ENCODE measurements at regions not wholly inside any gene's neighbourhood (a gene's known extent, or its start where the extent isn't known, plus 50 kb on each side); places are given as distances from the start of the nearest gene placed in this dataset.

DNA sequence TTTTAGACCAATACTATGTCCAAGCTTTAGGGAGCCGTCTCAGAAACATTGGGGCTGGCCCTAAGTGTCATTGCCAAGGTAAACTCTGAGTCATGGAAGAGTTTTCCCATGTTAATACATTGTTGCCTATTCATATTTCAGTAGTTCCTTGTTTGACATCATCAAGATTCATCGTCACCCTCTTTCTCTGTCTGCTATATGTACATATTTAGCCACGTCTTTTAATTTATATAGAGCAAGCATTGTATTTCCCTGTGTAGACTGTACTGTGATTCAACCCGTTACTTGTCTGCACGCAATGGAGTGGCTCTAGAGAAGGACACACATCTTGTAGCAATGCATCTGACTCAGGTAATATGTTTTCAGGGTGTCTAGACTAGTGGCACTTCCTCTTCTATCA lies 217.9 kb upstream of the TPK1 start:
- 85% methylated on average over 5 of the region's 5 CpGs for WGBS (ENCODE audit: low lambda C conversion rate, missing lambda C conversion rate)

DNA sequence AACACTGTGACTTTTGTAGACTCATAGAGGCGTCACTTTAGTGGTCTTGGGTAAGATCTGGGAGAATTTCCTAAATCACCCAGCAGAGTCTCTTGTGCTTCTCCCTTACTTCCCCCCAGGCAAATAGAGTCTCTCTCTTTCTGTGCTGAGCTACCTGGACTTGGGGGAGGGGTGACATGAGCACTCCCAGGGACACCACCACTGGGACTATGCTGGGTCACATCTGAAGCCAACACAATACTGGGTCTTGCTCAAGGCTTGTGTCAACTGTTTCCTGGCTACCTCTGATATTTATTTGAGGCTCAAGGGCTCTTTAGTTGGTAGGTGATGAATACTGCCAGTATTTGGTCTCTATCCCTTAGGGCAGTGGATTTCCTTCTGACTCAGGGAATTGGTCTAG lies 214.6 kb upstream of the TPK1 start:
- H3K9me3 ChIP-seq (ENCODE audit: low read depth), result no peaks in the 10 kb centered on the region
- H3K27me3 ChIP-seq, result no peaks in the 10 kb centered on the region
- H3K4me3 ChIP-seq, result no peak overlapping the region
- H3K4me2 ChIP-seq, result no peak overlapping the region
- no peak overlapping the region for H3K27ac ChIP-seq
- no peaks in the 10 kb centered on the region for H4K20me1 ChIP-seq (ENCODE audit: insufficient read depth, poor library complexity, severe bottlenecking)
- TF ChIP-seq EZH2 (IDR thresholded peaks at IDR 0.05; ENCODE audit: borderline replicate concordance) (no peak), EZH2phosphoT487 (IDR thresholded peaks at IDR 0.05; ENCODE audit: low read depth, severe bottlenecking, unreplicated experiment) (no peak)
- TF ChIP-seq, protein P1, sequence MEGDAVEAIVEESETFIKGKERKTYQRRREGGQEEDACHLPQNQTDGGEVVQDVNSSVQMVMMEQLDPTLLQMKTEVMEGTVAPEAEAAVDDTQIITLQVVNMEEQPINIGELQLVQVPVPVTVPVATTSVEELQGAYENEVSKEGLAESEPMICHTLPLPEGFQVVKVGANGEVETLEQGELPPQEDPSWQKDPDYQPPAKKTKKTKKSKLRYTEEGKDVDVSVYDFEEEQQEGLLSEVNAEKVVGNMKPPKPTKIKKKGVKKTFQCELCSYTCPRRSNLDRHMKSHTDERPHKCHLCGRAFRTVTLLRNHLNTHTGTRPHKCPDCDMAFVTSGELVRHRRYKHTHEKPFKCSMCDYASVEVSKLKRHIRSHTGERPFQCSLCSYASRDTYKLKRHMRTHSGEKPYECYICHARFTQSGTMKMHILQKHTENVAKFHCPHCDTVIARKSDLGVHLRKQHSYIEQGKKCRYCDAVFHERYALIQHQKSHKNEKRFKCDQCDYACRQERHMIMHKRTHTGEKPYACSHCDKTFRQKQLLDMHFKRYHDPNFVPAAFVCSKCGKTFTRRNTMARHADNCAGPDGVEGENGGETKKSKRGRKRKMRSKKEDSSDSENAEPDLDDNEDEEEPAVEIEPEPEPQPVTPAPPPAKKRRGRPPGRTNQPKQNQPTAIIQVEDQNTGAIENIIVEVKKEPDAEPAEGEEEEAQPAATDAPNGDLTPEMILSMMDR (IDR thresholded peaks at IDR 0.05; ENCODE audit: poor library complexity), result no peak
- H3K36me3 ChIP-seq (replicated peaks; ENCODE audit: insufficient read depth, low read depth), result no peaks in the 10 kb centered on the region
- DNase-seq (ENCODE audit: low spot score), result no peak
- H3K79me2 ChIP-seq, result no peaks in the 10 kb centered on the region
- 93% methylated on average over 1 of the region's 1 CpG for WGBS (ENCODE audit: low lambda C conversion rate, missing lambda C conversion rate)
- H3K4me1 ChIP-seq (ENCODE audit: insufficient read depth), result no peaks in the 10 kb centered on the region
- H3K9me2 ChIP-seq (replicated peaks; ENCODE audit: insufficient read depth), result no peaks in the 10 kb centered on the region
- no peak overlapping the region for H2AFZ ChIP-seq

More for the DNA sequence above, 217.9 kb upstream of the TPK1 start:
- no peak overlapping the region for H3K4me3 ChIP-seq
- no peak overlapping the region for H2AFZ ChIP-seq
- no peaks in the 10 kb centered on the region for H3K9me2 ChIP-seq (replicated peaks; ENCODE audit: insufficient read depth)
- H3K4me1 ChIP-seq (ENCODE audit: insufficient read depth), result no peaks in the 10 kb centered on the region
- no peak overlapping the region for H3K4me2 ChIP-seq
- H4K20me1 ChIP-seq (ENCODE audit: insufficient read depth, poor library complexity, severe bottlenecking), result no peaks in the 10 kb centered on the region
- no peak overlapping the region for H3K27ac ChIP-seq
- no peaks in the 10 kb centered on the region for H3K36me3 ChIP-seq (replicated peaks; ENCODE audit: insufficient read depth, low read depth)
- H3K79me2 ChIP-seq, result no peaks in the 10 kb centered on the region
- H3K9me3 ChIP-seq (ENCODE audit: low read depth), result no peaks in the 10 kb centered on the region
- no peak for DNase-seq (ENCODE audit: low spot score)
- no peaks in the 10 kb centered on the region for H3K27me3 ChIP-seq
- TF ChIP-seq, protein P1 (IDR thresholded peaks at IDR 0.05; ENCODE audit: poor library complexity), result no peak
- TF ChIP-seq EZH2 (IDR thresholded peaks at IDR 0.05; ENCODE audit: borderline replicate concordance), result no peak
- no peak for TF ChIP-seq EZH2phosphoT487 (IDR thresholded peaks at IDR 0.05; ENCODE audit: low read depth, severe bottlenecking, unreplicated experiment)

DNA sequence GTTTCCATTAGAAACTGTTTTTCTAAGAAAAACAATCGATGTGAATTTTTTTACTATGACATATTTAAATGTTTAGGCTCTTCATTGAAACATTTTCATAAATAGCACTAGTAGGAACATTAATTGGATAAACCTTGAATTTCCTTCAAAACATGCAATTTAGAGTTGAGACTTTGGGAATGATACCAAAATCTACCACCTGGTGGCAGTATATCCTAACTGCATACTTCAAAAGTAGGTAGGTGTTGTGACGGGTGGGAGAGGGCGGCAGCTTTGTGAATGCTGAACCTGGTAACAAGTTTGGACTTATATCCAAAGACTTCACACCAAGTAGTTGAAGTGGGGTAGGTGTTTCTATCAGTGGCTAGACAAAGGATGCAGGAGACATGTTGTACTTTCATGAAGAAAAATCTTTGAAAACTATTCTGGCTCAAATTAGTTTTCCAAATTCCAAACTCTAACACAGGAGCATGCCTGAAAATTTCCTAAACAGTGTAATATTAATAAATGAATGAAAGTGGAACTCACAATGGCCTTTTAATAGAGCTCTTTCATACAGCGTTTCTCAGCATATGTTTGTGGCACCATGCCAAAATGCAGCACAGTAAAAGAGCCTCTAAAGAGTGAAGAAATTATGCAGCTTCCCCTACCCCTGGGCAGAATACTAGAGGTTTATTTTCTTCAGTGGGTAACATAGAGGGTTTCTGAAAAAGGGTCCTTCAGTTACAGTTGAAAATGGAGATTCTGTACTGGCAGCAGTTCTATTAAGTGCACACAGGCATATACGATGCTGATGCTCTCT lies 201.0 kb upstream of the TPK1 start:
- H3K27ac ChIP-seq, result no peak overlapping the region
- TF ChIP-seq, protein P1 (IDR thresholded peaks at IDR 0.05; ENCODE audit: poor library complexity), result peak; percentile 85
- TF ChIP-seq EZH2phosphoT487 (IDR thresholded peaks at IDR 0.05; ENCODE audit: low read depth, severe bottlenecking, unreplicated experiment) (no peak), EZH2 (IDR thresholded peaks at IDR 0.05; ENCODE audit: borderline replicate concordance) (no peak)
- no peaks in the 10 kb centered on the region for H3K4me1 ChIP-seq (ENCODE audit: insufficient read depth)
- H3K36me3 ChIP-seq (replicated peaks; ENCODE audit: insufficient read depth, low read depth), result no peaks in the 10 kb centered on the region
- H3K4me3 ChIP-seq, result no peak overlapping the region
- peak; percentile 77 for DNase-seq (ENCODE audit: low spot score)
- H3K27me3 ChIP-seq, result no peaks in the 10 kb centered on the region
- H3K79me2 ChIP-seq, result no peaks in the 10 kb centered on the region
- peak overlapping the region; percentile 47 for H3K4me2 ChIP-seq
- no peaks in the 10 kb centered on the region for H4K20me1 ChIP-seq (ENCODE audit: insufficient read depth, poor library complexity, severe bottlenecking)
- H2AFZ ChIP-seq, result no peak overlapping the region
- H3K9me3 ChIP-seq (ENCODE audit: low read depth), result no peaks in the 10 kb centered on the region
- no peaks in the 10 kb centered on the region for H3K9me2 ChIP-seq (replicated peaks; ENCODE audit: insufficient read depth)
- WGBS (ENCODE audit: low lambda C conversion rate, missing lambda C conversion rate), result 29% methylated on average over 5 of the region's 5 CpGs
